Liver (tissue), 8 donors: ENCODE measurements at regions not wholly inside any gene's neighbourhood (a gene's known extent, or its start where the extent isn't known, plus 50 kb on each side); places are given as distances from the start of the nearest gene placed in this dataset.

ENCODE experiments used
- DNase-seq: peaks from one replicate; pipeline ENCODE4 v3.0.0-alpha.2; 2017; ENCODE audit warnings: low spot score
- H3K27ac ChIP-seq, 2 donors: one replicate each; pipeline ENCODE4 v1.7.0; 2013; ENCODE audit warnings: inconsistent platforms in 2 of 2, low read length in 2 of 2, control low read depth in 1 of 2, low read depth in 1 of 2, mild to moderate bottlenecking in 1 of 2
- H3K27me3 ChIP-seq, 4 donors: one replicate each; pipeline versions ENCODE4 v1.6.1 to v1.7.0; 2013; ENCODE audit warnings: low read length in 3 of 4, inconsistent platforms in 1 of 4, mild to moderate bottlenecking in 1 of 4, moderate library complexity in 1 of 4; ENCODE audit not compliant: control insufficient read depth in 4 of 4, insufficient read depth in 4 of 4
- H3K36me3 ChIP-seq, 4 donors: one replicate each; pipeline versions ENCODE4 v1.6.1 to v1.7.0; 2013; ENCODE audit warnings: low read length in 3 of 4, mild to moderate bottlenecking in 3 of 4, low read depth in 1 of 4, moderate library complexity in 1 of 4; ENCODE audit not compliant: control insufficient read depth in 4 of 4, insufficient read depth in 3 of 4
- H3K4me1 ChIP-seq, 4 donors: one replicate each; pipeline versions ENCODE4 v1.6.1 to v1.7.0; 2013; ENCODE audit warnings: low read length in 3 of 4, mild to moderate bottlenecking in 3 of 4, moderate library complexity in 1 of 4; ENCODE audit not compliant: control insufficient read depth in 4 of 4, insufficient read depth in 4 of 4
- H3K4me3 ChIP-seq, 3 donors: one replicate each; pipeline versions ENCODE4 v1.6.1 to v1.7.0; 2013; ENCODE audit warnings: low read length in 3 of 3, control low read depth in 1 of 3, low read depth in 1 of 3, mild to moderate bottlenecking in 1 of 3
- H3K9ac ChIP-seq, 2 donors: one replicate each; pipeline ENCODE4 v1.7.0; 2013; ENCODE audit warnings: low read length in 2 of 2, mild to moderate bottlenecking in 2 of 2, moderate library complexity in 2 of 2, control low read depth in 1 of 2, low read depth in 1 of 2
- H3K9me3 ChIP-seq, 4 donors: one replicate each; pipeline versions ENCODE4 v1.6.1 to v1.7.0; 2013; ENCODE audit warnings: low read length in 3 of 4; ENCODE audit not compliant: control insufficient read depth in 4 of 4
- ATF3 ChIP-seq: IDR thresholded peaks from 2 replicates; pipeline ENCODE4 v1.6.1; 2016; ENCODE audit warnings: antibody characterized with exemption
- CTCF ChIP-seq: fragments of 150-350 bp; IDR thresholded peaks from 2 replicates; pipeline ENCODE4 v1.5.1; 2017; ENCODE audit warnings: improper control_type of control experiment, low read depth, low read length; ENCODE audit not compliant: missing input control
- EGR1 ChIP-seq, 2 donors: IDR thresholded peaks; 2 replicates each; pipeline ENCODE4 v1.6.1; 2016 to 2018; ENCODE audit warnings: antibody characterized with exemption in 2 of 2, low read depth in 2 of 2
- FOXA1 ChIP-seq: IDR thresholded peaks from 2 replicates; pipeline ENCODE4 v1.6.1; 2016; ENCODE audit warnings: antibody characterized with exemption
- FOXA2 ChIP-seq: IDR thresholded peaks from 2 replicates; pipeline ENCODE4 v1.6.1; 2016; ENCODE audit warnings: antibody characterized with exemption
- GABPA ChIP-seq, 2 donors: IDR thresholded peaks in 1 of 2; conservative IDR thresholded peaks in 1 of 2; 2 replicates each; pipeline ENCODE4 v1.6.1; 2016; ENCODE audit warnings: antibody characterized with exemption in 2 of 2, mild to moderate bottlenecking in 1 of 2, moderate library complexity in 1 of 2
- HNF4A ChIP-seq, 2 donors: conservative IDR thresholded peaks; 2 replicates each; pipeline ENCODE4 v1.6.1; 2016; ENCODE audit warnings: antibody characterized with exemption in 2 of 2, mild to moderate bottlenecking in 2 of 2
- HNF4G ChIP-seq: IDR thresholded peaks from 2 replicates; pipeline ENCODE4 v1.6.1; 2016; ENCODE audit warnings: antibody characterized with exemption
- JUND ChIP-seq, 2 donors: IDR thresholded peaks; 2 replicates each; pipeline ENCODE4 v1.6.1; 2016; ENCODE audit warnings: antibody characterized with exemption in 2 of 2
- MAX ChIP-seq: IDR thresholded peaks from 2 replicates; pipeline ENCODE4 v1.6.1; 2016; ENCODE audit warnings: antibody characterized with exemption
- NR2F2 ChIP-seq: IDR thresholded peaks from 2 replicates; pipeline ENCODE4 v1.6.1; 2016; ENCODE audit warnings: antibody characterized with exemption
- RAD21 ChIP-seq, 2 donors: IDR thresholded peaks; 2 replicates each; pipeline ENCODE4 v1.6.1; 2016; ENCODE audit warnings: antibody characterized with exemption in 2 of 2, mild to moderate bottlenecking in 2 of 2
- REST ChIP-seq: IDR thresholded peaks from 2 replicates; pipeline ENCODE4 v1.6.1; 2016; ENCODE audit warnings: antibody characterized with exemption, mild to moderate bottlenecking
- RXRA ChIP-seq, 2 donors: IDR thresholded peaks; 2 replicates each; pipeline ENCODE4 v1.6.1; 2017 to 2018; ENCODE audit warnings: antibody characterized with exemption in 2 of 2, mild to moderate bottlenecking in 1 of 2
- SP1 ChIP-seq: IDR thresholded peaks from 2 replicates; pipeline ENCODE4 v1.6.1; 2018; ENCODE audit warnings: antibody characterized with exemption, mild to moderate bottlenecking
- TAF1 ChIP-seq: conservative IDR thresholded peaks from 2 replicates; pipeline ENCODE4 v1.6.1; 2016; ENCODE audit warnings: antibody characterized with exemption, mild to moderate bottlenecking
- YY1 ChIP-seq: IDR thresholded peaks from 2 replicates; pipeline ENCODE4 v1.6.1; 2016; ENCODE audit warnings: antibody characterized with exemption, mild to moderate bottlenecking
- ZBTB33 ChIP-seq: IDR thresholded peaks from 2 replicates; pipeline ENCODE4 v1.6.1; 2016; ENCODE audit warnings: antibody characterized with exemption
- WGBS: extraction: QIAGEN DNeasy Blood & Tissue Kit; methylation state at CpG from one replicate; pipeline ENCODE4 v1.1.7; 2013; 5-methylcytosine and 5-hydroxymethylcytosine counted together
- donor health status: healthy.
- donor health status: healthy.
- donor health status: healthy.
- donor health status: healthy.
- donor health status: healthy.

GRCh38 chr6:12656906-12657305 is 59.7 kb upstream of the PHACTR1 start:
- 71% methylated on average over 3 of the region's 3 CpGs for WGBS
- no peak for TF ChIP-seq GABPA (IDR thresholded peaks at IDR 0.05 in 1 of 2, conservative IDR thresholded peaks at IDR 0.05 in 1 of 2)
- TF ChIP-seq RAD21 (IDR thresholded peaks at IDR 0.05), result no peak
- TF ChIP-seq HNF4A (conservative IDR thresholded peaks at IDR 0.05), result no peak
- no peak for TF ChIP-seq FOXA2
- TF ChIP-seq HNF4G, result no peak
- no peak for TF ChIP-seq EGR1 (IDR thresholded peaks at IDR 0.05; ENCODE audit: low read depth in 2 of 2)
- no peak for TF ChIP-seq TAF1
- TF ChIP-seq NR2F2, result no peak
- no peak for TF ChIP-seq JUND (IDR thresholded peaks at IDR 0.05)
- no peak for TF ChIP-seq FOXA1
- TF ChIP-seq REST, result no peak
- TF ChIP-seq RXRA (IDR thresholded peaks at IDR 0.05), result no peak
- no peak for TF ChIP-seq SP1

GRCh38 chr6:12657884-12658283 is 58.7 kb upstream of the PHACTR1 start:
- H3K9ac ChIP-seq, result no peak overlapping the region
- H3K4me3 ChIP-seq, result no peak overlapping the region
- H3K36me3 ChIP-seq, result no peaks in the 10 kb centered on the region
- no peak for DNase-seq
- no peaks in the 10 kb centered on the region for H3K9me3 ChIP-seq
- 95% methylated on average over 2 of the region's 2 CpGs for WGBS
- TF ChIP-seq MAX (no peak), GABPA (IDR thresholded peaks at IDR 0.05 in 1 of 2, conservative IDR thresholded peaks at IDR 0.05 in 1 of 2) (no peak), CTCF (no peak), FOXA1 (no peak), NR2F2 (no peak), HNF4G (no peak), HNF4A (conservative IDR thresholded peaks at IDR 0.05) (no peak), TAF1 (no peak), ATF3 (no peak), YY1 (no peak), RAD21 (IDR thresholded peaks at IDR 0.05) (no peak), ZBTB33 (no peak), JUND (IDR thresholded peaks at IDR 0.05) (no peak), RXRA (IDR thresholded peaks at IDR 0.05) (no peak), EGR1 (IDR thresholded peaks at IDR 0.05; ENCODE audit: low read depth in 2 of 2) (no peak), FOXA2 (no peak)
- H3K4me1 ChIP-seq, result no peaks in the 10 kb centered on the region
- no peak overlapping the region for H3K27ac ChIP-seq
- H3K27me3 ChIP-seq, result peaks cover 0 to 4% (median 0%) of the 10 kb centered on the region in 4 donors

More at GRCh38 chr6:12656906-12657305, 59.7 kb upstream of the PHACTR1 start:
- Histone ChIP-seq H3K4me3 (no peak overlapping the region), H3K27ac (no peak overlapping the region), H3K9me3 (no peaks in the 10 kb centered on the region), H3K36me3 (no peaks in the 10 kb centered on the region), H3K9ac (no peak overlapping the region), H3K4me1 (no peaks in the 10 kb centered on the region), H3K27me3 (peaks cover 0 to 8% (median 0%) of the 10 kb centered on the region in 4 donors)
- DNase-seq, result no peak
